CD14-positive monocyte (primary cell): ENCODE measurements at regions not wholly inside any gene's neighbourhood (a gene's known extent, or its start where the extent isn't known, plus 50 kb on each side); places are given as distances from the start of the nearest gene placed in this dataset.

Experiments used
- DNase-seq, 3 donors: peaks; one replicate each; pipeline ENCODE4 v3.0.0-alpha.2; 2011 to 2022
- H2AFZ ChIP-seq: 2 replicates; pipeline ENCODE4 v1.6.0; 2012; ENCODE audit warnings: mild to moderate bottlenecking, low read depth, low read length, inconsistent platforms; ENCODE audit not compliant: insufficient read depth, poor library complexity, severe bottlenecking
- H3K27ac ChIP-seq, 2 donors: 1 replicate in 1 of 2; 2 replicates in 1 of 2; pipeline ENCODE4 v1.5.1; 2012 to 2013; ENCODE audit warnings: low read length in 2 of 2, control low read depth in 1 of 2, inconsistent platforms in 1 of 2, low read depth in 1 of 2, mild to moderate bottlenecking in 1 of 2
- H3K27me3 ChIP-seq, 2 donors: one replicate each; pipeline versions ENCODE4 v1.6.0 to v1.6.1; 2011 to 2013; ENCODE audit warnings: low read length in 2 of 2; ENCODE audit not compliant: control insufficient read depth in 2 of 2, insufficient read depth in 2 of 2
- H3K36me3 ChIP-seq, 2 donors: replicated peaks in 1 of 2; 1 replicate in 1 of 2; 2 replicates in 1 of 2; pipeline versions ENCODE4 v1.5.1 to v1.6.1; 2012 to 2013; ENCODE audit warnings: low read length in 2 of 2, control low read depth in 1 of 2, inconsistent platforms in 1 of 2, mild to moderate bottlenecking in 1 of 2; ENCODE audit not compliant: insufficient read depth in 2 of 2, control insufficient read depth in 1 of 2
- H3K4me1 ChIP-seq, 2 donors: 1 replicate in 1 of 2; 2 replicates in 1 of 2; pipeline versions ENCODE4 v1.5.1 to v1.6.1; 2012 to 2013; ENCODE audit warnings: low read length in 2 of 2, control low read depth in 1 of 2, inconsistent platforms in 1 of 2, mild to moderate bottlenecking in 1 of 2, moderate library complexity in 1 of 2; ENCODE audit not compliant: insufficient read depth in 2 of 2, control insufficient read depth in 1 of 2
- H3K4me2 ChIP-seq: replicated peaks from 2 replicates; pipeline ENCODE3; 2012; ENCODE audit warnings: low read length, moderate library complexity, mild to moderate bottlenecking; ENCODE audit not compliant: poor library complexity, severe bottlenecking; ENCODE audit errors: extremely low read depth
- H3K4me3 ChIP-seq, 3 experiments: fragments of 200-600 bp in 1 of 3; sonication (generic) in 1 of 3; replicated peaks in 1 of 3; 1 replicate in 2 of 3; 2 replicates in 1 of 3; pipeline ENCODE4 v1.5.1; 2011 to 2013; ENCODE audit warnings: low read length in 3 of 3, mild to moderate bottlenecking in 3 of 3, control low read depth in 2 of 3, low read depth in 2 of 3, inconsistent platforms in 1 of 3, moderate library complexity in 1 of 3
- H3K79me2 ChIP-seq: 2 replicates; pipeline ENCODE4 v1.6.0; 2012; ENCODE audit warnings: mild to moderate bottlenecking, control low read depth, inconsistent platforms, low read length, moderate library complexity; ENCODE audit not compliant: insufficient read depth
- H3K9ac ChIP-seq: 2 replicates; pipeline ENCODE4 v1.6.0; 2017; ENCODE audit warnings: low read length, mild to moderate bottlenecking; ENCODE audit not compliant: insufficient read depth, poor library complexity, severe bottlenecking
- H3K9me3 ChIP-seq, 2 donors: replicated peaks in 1 of 2; 1 replicate in 1 of 2; 2 replicates in 1 of 2; pipeline versions ENCODE4 v1.5.1 to v1.6.1; 2012 to 2013; ENCODE audit warnings: low read length in 2 of 2, control low read depth in 1 of 2; ENCODE audit not compliant: control insufficient read depth in 1 of 2, insufficient read depth in 1 of 2
- H4K20me1 ChIP-seq: 2 replicates; pipeline ENCODE4 v1.6.0; 2012; ENCODE audit warnings: mild to moderate bottlenecking, low read length, control low read depth, moderate library complexity; ENCODE audit not compliant: insufficient read depth
- H3K27ac Mint-ChIP-seq, 7 donors: one replicate each; pipeline ENCODE4 v1.8.0; 2020; ENCODE audit warnings: mild to moderate bottlenecking in 7 of 7, mixed read lengths in 7 of 7, moderate library complexity in 6 of 7, inconsistent platforms in 2 of 7
- H3K27me3 Mint-ChIP-seq, 3 donors: one replicate each; pipeline ENCODE4 v1.8.0; 2021 to 2022; ENCODE audit warnings: low read depth in 3 of 3, mild to moderate bottlenecking in 3 of 3, mixed read lengths in 3 of 3, moderate library complexity in 3 of 3, inconsistent platforms in 1 of 3
- H3K36me3 Mint-ChIP-seq, 2 donors: one replicate each; pipeline ENCODE4 v1.8.0; 2020; ENCODE audit warnings: mixed read lengths in 2 of 2, inconsistent platforms in 1 of 2, mild to moderate bottlenecking in 1 of 2
- H3K4me1 Mint-ChIP-seq: one replicate; pipeline ENCODE4 v1.8.0; 2020; ENCODE audit warnings: mild to moderate bottlenecking, mixed read lengths
- H3K4me3 Mint-ChIP-seq, 2 donors: one replicate each; pipeline ENCODE4 v1.8.0; 2020; ENCODE audit warnings: mild to moderate bottlenecking in 2 of 2, mixed read lengths in 2 of 2, moderate library complexity in 1 of 2
- H3K9me3 Mint-ChIP-seq, 7 donors: one replicate each; pipeline ENCODE4 v1.8.0; 2020 to 2022; ENCODE audit warnings: mixed read lengths in 7 of 7, mild to moderate bottlenecking in 6 of 7, moderate library complexity in 6 of 7, inconsistent platforms in 2 of 7
- WGBS: methylation state at CpG from one replicate; pipeline ENCODE4 v1.1.5; 2013; ENCODE audit warnings: missing lambda C conversion rate; ENCODE audit not compliant: insufficient coverage; 5-methylcytosine and 5-hydroxymethylcytosine counted together
- intact Hi-C, 2 donors: fragments of 100-400 bp; cut with micrococcal nuclease; formaldehyde crosslinking; loops; one replicate each; pipeline versions ENCODE4 v1.15.0 to v1.15.1; 2023
- TF ChIP-seq, protein P1 (sequence below): fragments of 200-600 bp; IDR thresholded peaks from one replicate; pipeline ENCODE4 v1.8.0; 2022; ENCODE audit warnings: antibody characterized with exemption, mild to moderate bottlenecking

DNA sequence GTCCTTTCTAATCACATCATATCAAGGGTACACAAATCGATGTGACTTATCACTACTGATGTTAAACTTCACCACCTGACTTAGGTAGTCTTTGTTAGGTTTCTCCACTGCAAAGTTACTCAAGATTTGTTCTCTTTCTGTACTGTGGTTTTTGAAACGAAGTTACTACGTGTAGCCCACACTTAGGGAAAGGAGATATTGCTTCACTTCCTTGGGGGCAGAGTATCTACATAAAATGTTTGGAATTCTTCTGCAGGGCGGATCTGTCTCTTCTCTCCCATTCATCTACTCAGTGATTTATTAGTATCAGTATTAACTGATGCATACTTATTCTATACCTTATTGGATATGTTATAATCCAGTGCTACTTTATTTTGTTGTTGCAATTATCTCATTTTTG is 403.6 kb upstream of the MON1B start:
- Mint-ChIP-seq H3K9me3 (peaks cover 0 to 4% (median 2%) of the 10 kb centered on the region in 7 donors), H3K27ac (no peak overlapping the region), H3K27me3 (no peaks in the 10 kb centered on the region), H3K4me1 (no peaks in the 10 kb centered on the region), H3K4me3 (no peak overlapping the region), H3K36me3 (no peaks in the 10 kb centered on the region)
- DNase-seq: no peak
- no peaks in the 10 kb centered on the region for H3K79me2 ChIP-seq
- TF ChIP-seq, protein P1, sequence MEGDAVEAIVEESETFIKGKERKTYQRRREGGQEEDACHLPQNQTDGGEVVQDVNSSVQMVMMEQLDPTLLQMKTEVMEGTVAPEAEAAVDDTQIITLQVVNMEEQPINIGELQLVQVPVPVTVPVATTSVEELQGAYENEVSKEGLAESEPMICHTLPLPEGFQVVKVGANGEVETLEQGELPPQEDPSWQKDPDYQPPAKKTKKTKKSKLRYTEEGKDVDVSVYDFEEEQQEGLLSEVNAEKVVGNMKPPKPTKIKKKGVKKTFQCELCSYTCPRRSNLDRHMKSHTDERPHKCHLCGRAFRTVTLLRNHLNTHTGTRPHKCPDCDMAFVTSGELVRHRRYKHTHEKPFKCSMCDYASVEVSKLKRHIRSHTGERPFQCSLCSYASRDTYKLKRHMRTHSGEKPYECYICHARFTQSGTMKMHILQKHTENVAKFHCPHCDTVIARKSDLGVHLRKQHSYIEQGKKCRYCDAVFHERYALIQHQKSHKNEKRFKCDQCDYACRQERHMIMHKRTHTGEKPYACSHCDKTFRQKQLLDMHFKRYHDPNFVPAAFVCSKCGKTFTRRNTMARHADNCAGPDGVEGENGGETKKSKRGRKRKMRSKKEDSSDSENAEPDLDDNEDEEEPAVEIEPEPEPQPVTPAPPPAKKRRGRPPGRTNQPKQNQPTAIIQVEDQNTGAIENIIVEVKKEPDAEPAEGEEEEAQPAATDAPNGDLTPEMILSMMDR: no peak
- H2AFZ ChIP-seq: no peak overlapping the region
- no peak overlapping the region for H3K4me3 ChIP-seq
- H4K20me1 ChIP-seq: no peaks in the 10 kb centered on the region
- no peak overlapping the region for H3K9ac ChIP-seq
- H3K9me3 ChIP-seq: peaks cover 4 to 7% of the 10 kb centered on the region in 2 donors
- H3K27ac ChIP-seq: no peak overlapping the region
- no CpG with 5 or more reads among the region's 4 CpGs for WGBS
- H3K27me3 ChIP-seq: no peaks in the 10 kb centered on the region
- H3K4me2 ChIP-seq: no peak overlapping the region
- no peaks in the 10 kb centered on the region for H3K4me1 ChIP-seq
- no peaks in the 10 kb centered on the region for H3K36me3 ChIP-seq
- intact Hi-C loops: no loop called here

DNA sequence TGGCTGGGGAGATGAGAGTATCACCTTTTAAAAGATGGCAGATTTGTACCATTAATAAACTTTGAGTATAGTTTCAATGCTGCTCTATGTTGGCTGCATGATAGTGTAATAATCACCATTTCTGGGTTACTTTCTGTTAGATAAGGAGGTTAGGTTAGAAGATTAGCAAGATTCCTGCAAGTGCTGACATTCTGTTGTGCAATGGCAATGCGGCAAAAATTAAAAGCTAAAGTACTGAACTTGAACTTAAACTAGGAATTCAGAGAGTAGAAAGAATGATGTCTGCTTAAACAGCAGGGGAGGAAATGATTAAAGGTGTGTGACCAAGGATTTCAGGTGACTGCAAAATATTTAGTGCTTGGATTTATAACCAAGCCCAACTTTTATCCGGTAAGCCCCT is 399.8 kb upstream of the MON1B start:
- Histone ChIP-seq H3K27me3 (no peaks in the 10 kb centered on the region), H3K9ac (no peak overlapping the region), H4K20me1 (no peaks in the 10 kb centered on the region), H3K9me3 (peaks cover 7 to 10% of the 10 kb centered on the region in 2 donors), H3K4me2 (no peak overlapping the region), H3K36me3 (no peaks in the 10 kb centered on the region), H3K79me2 (no peaks in the 10 kb centered on the region), H3K27ac (no peak overlapping the region), H2AFZ (no peak overlapping the region), H3K4me1 (no peaks in the 10 kb centered on the region), H3K4me3 (no peak overlapping the region)
- no peaks in the 10 kb centered on the region for H3K36me3 Mint-ChIP-seq
- H3K27me3 Mint-ChIP-seq: peaks cover 0 to 2% (median 0%) of the 10 kb centered on the region in 3 donors
- WGBS: 92% methylated on average over 1 of the region's 2 CpGs
- intact Hi-C loops: no loop called here
- no peak overlapping the region for H3K4me3 Mint-ChIP-seq
- H3K27ac Mint-ChIP-seq: no peak overlapping the region
- DNase-seq: no peak
- TF ChIP-seq, protein P1: no peak
- peaks cover 0 to 16% (median 6%) of the 10 kb centered on the region in 7 donors for H3K9me3 Mint-ChIP-seq
- no peaks in the 10 kb centered on the region for H3K4me1 Mint-ChIP-seq
